ENCODE measurements at regions not wholly inside any gene's neighbourhood (a gene's known extent, or its start where the extent isn't known, plus 50 kb on each side); places are given as distances from the start of the nearest gene placed in this dataset.

DNA sequence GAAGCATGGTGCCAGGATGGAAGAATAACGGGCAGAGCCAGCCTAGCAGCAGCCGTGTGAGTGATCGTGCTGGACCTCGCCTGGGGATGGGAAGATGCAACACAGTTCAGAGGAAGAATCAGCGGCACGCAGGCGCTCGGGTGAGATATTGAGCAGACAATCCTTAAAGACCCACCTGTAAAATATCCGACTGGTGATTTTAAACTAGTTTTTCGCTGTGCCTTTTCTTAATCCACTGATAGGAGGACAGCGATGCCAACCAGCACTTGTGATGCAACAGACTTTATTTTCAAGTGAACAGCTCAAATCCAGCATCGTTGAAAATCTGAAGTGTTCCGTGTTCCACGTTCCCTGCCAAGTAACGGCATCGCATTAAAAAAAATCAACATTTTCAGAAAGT is 214.7 kb downstream of the TEX36 start:
- H3K4me1 ChIP-seq (ENCODE audit: control insufficient read depth, insufficient read depth, low read length), result no peaks in the 10 kb centered on the region
- H3K36me3 ChIP-seq (ENCODE audit: control insufficient read depth in 2 of 2, insufficient read depth in 2 of 2, low read length in 1 of 2), result no peaks in the 10 kb centered on the region
- no peak for ATAC-seq
- H3K4me3 ChIP-seq, result no peak overlapping the region
- TF ChIP-seq NRF1 (conservative IDR thresholded peaks at IDR 0.05; ENCODE audit: low read depth, low read length) (no peak), SP1 (IDR thresholded peaks at IDR 0.05; ENCODE audit: low read depth, low read length) (no peak), SREBF2 (IDR thresholded peaks at IDR 0.05; ENCODE audit: low read length) (no peak), BRCA1 (IDR thresholded peaks at IDR 0.05; ENCODE audit: low read depth, low read length) (no peak), TCF3 (IDR thresholded peaks at IDR 0.05; ENCODE audit: borderline replicate concordance, insufficient read depth, low read depth, low read length) (no peak), IKZF2 (IDR thresholded peaks at IDR 0.05) (no peak), ASH2L (IDR thresholded peaks at IDR 0.05; ENCODE audit: borderline replicate concordance, low read depth) (no peak), ZBED1 (IDR thresholded peaks at IDR 0.05; ENCODE audit: borderline replicate concordance) (no peak), ZNF217 (IDR thresholded peaks at IDR 0.05) (no peak), TCF12 (IDR thresholded peaks at IDR 0.05; ENCODE audit: low read depth, low read length) (no peak), YBX1 (IDR thresholded peaks at IDR 0.05) (no peak)
- TF ChIP-seq, protein P1, sequence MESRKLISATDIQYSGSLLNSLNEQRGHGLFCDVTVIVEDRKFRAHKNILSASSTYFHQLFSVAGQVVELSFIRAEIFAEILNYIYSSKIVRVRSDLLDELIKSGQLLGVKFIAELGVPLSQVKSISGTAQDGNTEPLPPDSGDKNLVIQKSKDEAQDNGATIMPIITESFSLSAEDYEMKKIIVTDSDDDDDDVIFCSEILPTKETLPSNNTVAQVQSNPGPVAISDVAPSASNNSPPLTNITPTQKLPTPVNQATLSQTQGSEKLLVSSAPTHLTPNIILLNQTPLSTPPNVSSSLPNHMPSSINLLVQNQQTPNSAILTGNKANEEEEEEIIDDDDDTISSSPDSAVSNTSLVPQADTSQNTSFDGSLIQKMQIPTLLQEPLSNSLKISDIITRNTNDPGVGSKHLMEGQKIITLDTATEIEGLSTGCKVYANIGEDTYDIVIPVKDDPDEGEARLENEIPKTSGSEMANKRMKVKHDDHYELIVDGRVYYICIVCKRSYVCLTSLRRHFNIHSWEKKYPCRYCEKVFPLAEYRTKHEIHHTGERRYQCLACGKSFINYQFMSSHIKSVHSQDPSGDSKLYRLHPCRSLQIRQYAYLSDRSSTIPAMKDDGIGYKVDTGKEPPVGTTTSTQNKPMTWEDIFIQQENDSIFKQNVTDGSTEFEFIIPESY (IDR thresholded peaks at IDR 0.05), result no peak
- TF ChIP-seq, protein P2, sequence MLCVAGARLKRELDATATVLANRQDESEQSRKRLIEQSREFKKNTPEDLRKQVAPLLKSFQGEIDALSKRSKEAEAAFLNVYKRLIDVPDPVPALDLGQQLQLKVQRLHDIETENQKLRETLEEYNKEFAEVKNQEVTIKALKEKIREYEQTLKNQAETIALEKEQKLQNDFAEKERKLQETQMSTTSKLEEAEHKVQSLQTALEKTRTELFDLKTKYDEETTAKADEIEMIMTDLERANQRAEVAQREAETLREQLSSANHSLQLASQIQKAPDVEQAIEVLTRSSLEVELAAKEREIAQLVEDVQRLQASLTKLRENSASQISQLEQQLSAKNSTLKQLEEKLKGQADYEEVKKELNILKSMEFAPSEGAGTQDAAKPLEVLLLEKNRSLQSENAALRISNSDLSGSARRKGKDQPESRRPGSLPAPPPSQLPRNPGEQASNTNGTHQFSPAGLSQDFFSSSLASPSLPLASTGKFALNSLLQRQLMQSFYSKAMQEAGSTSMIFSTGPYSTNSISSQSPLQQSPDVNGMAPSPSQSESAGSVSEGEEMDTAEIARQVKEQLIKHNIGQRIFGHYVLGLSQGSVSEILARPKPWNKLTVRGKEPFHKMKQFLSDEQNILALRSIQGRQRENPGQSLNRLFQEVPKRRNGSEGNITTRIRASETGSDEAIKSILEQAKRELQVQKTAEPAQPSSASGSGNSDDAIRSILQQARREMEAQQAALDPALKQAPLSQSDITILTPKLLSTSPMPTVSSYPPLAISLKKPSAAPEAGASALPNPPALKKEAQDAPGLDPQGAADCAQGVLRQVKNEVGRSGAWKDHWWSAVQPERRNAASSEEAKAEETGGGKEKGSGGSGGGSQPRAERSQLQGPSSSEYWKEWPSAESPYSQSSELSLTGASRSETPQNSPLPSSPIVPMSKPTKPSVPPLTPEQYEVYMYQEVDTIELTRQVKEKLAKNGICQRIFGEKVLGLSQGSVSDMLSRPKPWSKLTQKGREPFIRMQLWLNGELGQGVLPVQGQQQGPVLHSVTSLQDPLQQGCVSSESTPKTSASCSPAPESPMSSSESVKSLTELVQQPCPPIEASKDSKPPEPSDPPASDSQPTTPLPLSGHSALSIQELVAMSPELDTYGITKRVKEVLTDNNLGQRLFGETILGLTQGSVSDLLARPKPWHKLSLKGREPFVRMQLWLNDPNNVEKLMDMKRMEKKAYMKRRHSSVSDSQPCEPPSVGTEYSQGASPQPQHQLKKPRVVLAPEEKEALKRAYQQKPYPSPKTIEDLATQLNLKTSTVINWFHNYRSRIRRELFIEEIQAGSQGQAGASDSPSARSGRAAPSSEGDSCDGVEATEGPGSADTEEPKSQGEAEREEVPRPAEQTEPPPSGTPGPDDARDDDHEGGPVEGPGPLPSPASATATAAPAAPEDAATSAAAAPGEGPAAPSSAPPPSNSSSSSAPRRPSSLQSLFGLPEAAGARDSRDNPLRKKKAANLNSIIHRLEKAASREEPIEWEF (IDR thresholded peaks at IDR 0.05; ENCODE audit: insufficient replicate concordance, low read depth, low read length), result no peak
- H3K79me2 ChIP-seq (ENCODE audit: control insufficient read depth, insufficient read depth, low read length), result no peaks in the 10 kb centered on the region
- WGBS (ENCODE audit: insufficient coverage, insufficient replicate concordance, low lambda C conversion rate, missing lambda C conversion rate), result 60% methylated on average over 16 of the region's 16 CpGs
- in situ Hi-C loops (cut with MboI), result no loop called here
- no peaks in the 10 kb centered on the region for H3K9me3 ChIP-seq (replicated peaks; ENCODE audit: control insufficient read depth, insufficient read depth, low read length)
- no peaks in the 10 kb centered on the region for H4K20me1 ChIP-seq (ENCODE audit: control insufficient read depth, insufficient read depth)
- ChIA-PET CTCF (no interaction called here), SMC1A (ENCODE audit: uncharacterized antibody, unreplicated experiment) (no interaction called here), POLR2A (no interaction called here), RAD21 (ENCODE audit: unreplicated experiment) (no interaction called here)
- H2AFZ ChIP-seq (ENCODE audit: control insufficient read depth, low read depth, low read length), result no peak overlapping the region
- intact Hi-C loops (cut with micrococcal nuclease; ENCODE audit: unreplicated experiment), result no loop called here
- H3K27me3 ChIP-seq (replicated peaks in 1 of 2; ENCODE audit: control insufficient read depth in 2 of 2, insufficient read depth in 2 of 2, low read length in 1 of 2), result peaks cover 0 to 2% of the 10 kb centered on the region in 2 experiments; a peak in 1 of 4 replicates
- no TSS peak for BruUV-seq (replicated peaks)
- DNase-seq (ENCODE audit: low read depth, low spot score), result no peak
- no peak overlapping the region for H3K4me2 ChIP-seq (ENCODE audit: control insufficient read depth, insufficient read depth)
- H3K9ac ChIP-seq (ENCODE audit: control insufficient read depth, insufficient read depth, low read length), result no peak overlapping the region
- FAIRE-seq, result no peak
- H3K27ac ChIP-seq (ENCODE audit: control insufficient read depth, insufficient read depth), result no peak overlapping the region
